HepG2 (cell line): ENCODE measurements at regions not wholly inside any gene's neighbourhood (a gene's known extent, or its start where the extent isn't known, plus 50 kb on each side); places are given as distances from the start of the nearest gene placed in this dataset.

Experiments used
- ATRX ChIP-seq: sonication (generic); formaldehyde crosslinking; IDR thresholded peaks from 2 replicates; pipeline ENCODE4 v1.4.0; 2020; ENCODE audit warnings: missing genetic modification reagents, borderline replicate concordance
- DMAP1 ChIP-seq: IDR thresholded peaks from 2 replicates; pipeline ENCODE4 v1.6.1; 2016
- FOXA3 ChIP-seq: IDR thresholded peaks from 2 replicates; pipeline ENCODE4 v1.6.1; 2016; ENCODE audit warnings: missing genetic modification reagents, missing compliant biosample characterization
- HDAC1 ChIP-seq: sonication (generic); formaldehyde crosslinking; IDR thresholded peaks from 2 replicates; pipeline ENCODE4 v1.5.1; 2020; ENCODE audit warnings: mild to moderate bottlenecking, missing genetic modification reagents
- HES4 ChIP-seq: sonication (generic); formaldehyde crosslinking; IDR thresholded peaks from 2 replicates; pipeline ENCODE4 v1.9.0; 2021; ENCODE audit warnings: mild to moderate bottlenecking, missing genetic modification reagents, borderline replicate concordance
- HNRNPL ChIP-seq: fragments of 200-400 bp; formaldehyde crosslinking; IDR thresholded peaks from 2 replicates; pipeline ENCODE4 v1.6.1; 2017; ENCODE audit warnings: mild to moderate bottlenecking, low read depth, low read length
- HNRNPLL ChIP-seq: fragments of 200-400 bp; formaldehyde crosslinking; IDR thresholded peaks from 2 replicates; pipeline ENCODE4 v1.6.1; 2017; ENCODE audit warnings: mild to moderate bottlenecking, low read depth, low read length; ENCODE audit not compliant: poor library complexity, severe bottlenecking
- KAT7 ChIP-seq: IDR thresholded peaks from 2 replicates; pipeline ENCODE4 v1.6.1; 2018; ENCODE audit warnings: borderline replicate concordance, missing compliant biosample characterization
- KDM6A ChIP-seq: IDR thresholded peaks from 2 replicates; pipeline ENCODE4 v1.6.1; 2016; ENCODE audit warnings: low read depth
- MED1 ChIP-seq: sonication (generic); formaldehyde crosslinking; IDR thresholded peaks from 2 replicates; pipeline ENCODE4 v1.4.0; 2020; ENCODE audit warnings: missing genetic modification reagents
- NONO ChIP-seq, 2 experiments: fragments of 450-650 bp in 1 of 2; sonication (generic) in 1 of 2; formaldehyde crosslinking in 1 of 2; IDR thresholded peaks in 1 of 2; conservative IDR thresholded peaks in 1 of 2; 2 replicates each; pipeline versions ENCODE4 v1.6.1 to v1.8.0; 2017 to 2022; ENCODE audit warnings: mild to moderate bottlenecking in 1 of 2, missing genetic modification reagents in 1 of 2, moderate library complexity in 1 of 2
- PCBP1 ChIP-seq: fragments of 200-400 bp; formaldehyde crosslinking; IDR thresholded peaks from 2 replicates; pipeline ENCODE4 v1.6.1; 2017; ENCODE audit warnings: mild to moderate bottlenecking, low read depth, low read length, borderline replicate concordance
- POLR2AphosphoS5 ChIP-seq: IDR thresholded peaks from 2 replicates; pipeline ENCODE4 v1.6.1; 2012; ENCODE audit warnings: low read depth, low read length
- YEATS4 ChIP-seq: sonication (generic); formaldehyde crosslinking; IDR thresholded peaks from 2 replicates; pipeline ENCODE4 v1.4.0; 2020; ENCODE audit warnings: missing genetic modification reagents, borderline replicate concordance
- ZBTB3 ChIP-seq: sonication (generic); formaldehyde crosslinking; IDR thresholded peaks from 2 replicates; pipeline ENCODE4 v1.4.0; 2020; ENCODE audit warnings: low read depth, mild to moderate bottlenecking, moderate library complexity, missing genetic modification reagents, borderline replicate concordance
- ZBTB33 ChIP-seq: sonication (generic); formaldehyde crosslinking; IDR thresholded peaks from 2 replicates; pipeline ENCODE4 v1.4.0; 2020; ENCODE audit warnings: missing genetic modification reagents
- ZNF251 ChIP-seq: sonication (generic); formaldehyde crosslinking; IDR thresholded peaks from 2 replicates; pipeline ENCODE4 v1.9.0; 2021; ENCODE audit warnings: mild to moderate bottlenecking, missing genetic modification reagents
- ZNF329 ChIP-seq: sonication (generic); formaldehyde crosslinking; IDR thresholded peaks from 2 replicates; pipeline ENCODE4 v1.9.0; 2021; ENCODE audit warnings: low read depth, mild to moderate bottlenecking, missing genetic modification reagents
- ZNF652 ChIP-seq: IDR thresholded peaks from 2 replicates; pipeline ENCODE4 v1.6.1; 2016; ENCODE audit warnings: low read depth, borderline replicate concordance
- ZNF674 ChIP-seq: sonication (generic); formaldehyde crosslinking; IDR thresholded peaks from 2 replicates; pipeline ENCODE4 v1.5.0; 2020; ENCODE audit warnings: low read depth, mild to moderate bottlenecking, missing genetic modification reagents
- ZNF703 ChIP-seq: sonication (generic); formaldehyde crosslinking; IDR thresholded peaks from 2 replicates; pipeline ENCODE4 v1.5.1; 2020; ENCODE audit warnings: missing genetic modification reagents, mild to moderate bottlenecking, moderate library complexity, borderline replicate concordance
- ZNF720 ChIP-seq: sonication (generic); formaldehyde crosslinking; IDR thresholded peaks from 2 replicates; pipeline ENCODE4 v1.4.0; 2020; ENCODE audit warnings: missing genetic modification reagents
- ZNF761 ChIP-seq: sonication (generic); formaldehyde crosslinking; conservative IDR thresholded peaks from 2 replicates; pipeline ENCODE4 v1.4.0; 2020; ENCODE audit warnings: mild to moderate bottlenecking, missing genetic modification reagents
- ZSCAN20 ChIP-seq: sonication (generic); formaldehyde crosslinking; IDR thresholded peaks from 2 replicates; pipeline ENCODE4 v1.4.0; 2020; ENCODE audit warnings: missing genetic modification reagents, mild to moderate bottlenecking, borderline replicate concordance
- ZSCAN21 ChIP-seq: sonication (generic); formaldehyde crosslinking; IDR thresholded peaks from 2 replicates; pipeline ENCODE4 v1.8.0; 2022; ENCODE audit warnings: mild to moderate bottlenecking, missing genetic modification reagents, moderate library complexity, borderline replicate concordance
- TF ChIP-seq, protein P1 (sequence below): sonication (generic); formaldehyde crosslinking; IDR thresholded peaks from 2 replicates; pipeline ENCODE4 v1.4.0; 2020; ENCODE audit warnings: mild to moderate bottlenecking, missing genetic modification reagents
- TF ChIP-seq, protein P2 (sequence below): sonication (generic); formaldehyde crosslinking; IDR thresholded peaks from 2 replicates; pipeline ENCODE4 v1.5.0; 2020; ENCODE audit warnings: missing genetic modification reagents, mild to moderate bottlenecking, borderline replicate concordance

DNA sequence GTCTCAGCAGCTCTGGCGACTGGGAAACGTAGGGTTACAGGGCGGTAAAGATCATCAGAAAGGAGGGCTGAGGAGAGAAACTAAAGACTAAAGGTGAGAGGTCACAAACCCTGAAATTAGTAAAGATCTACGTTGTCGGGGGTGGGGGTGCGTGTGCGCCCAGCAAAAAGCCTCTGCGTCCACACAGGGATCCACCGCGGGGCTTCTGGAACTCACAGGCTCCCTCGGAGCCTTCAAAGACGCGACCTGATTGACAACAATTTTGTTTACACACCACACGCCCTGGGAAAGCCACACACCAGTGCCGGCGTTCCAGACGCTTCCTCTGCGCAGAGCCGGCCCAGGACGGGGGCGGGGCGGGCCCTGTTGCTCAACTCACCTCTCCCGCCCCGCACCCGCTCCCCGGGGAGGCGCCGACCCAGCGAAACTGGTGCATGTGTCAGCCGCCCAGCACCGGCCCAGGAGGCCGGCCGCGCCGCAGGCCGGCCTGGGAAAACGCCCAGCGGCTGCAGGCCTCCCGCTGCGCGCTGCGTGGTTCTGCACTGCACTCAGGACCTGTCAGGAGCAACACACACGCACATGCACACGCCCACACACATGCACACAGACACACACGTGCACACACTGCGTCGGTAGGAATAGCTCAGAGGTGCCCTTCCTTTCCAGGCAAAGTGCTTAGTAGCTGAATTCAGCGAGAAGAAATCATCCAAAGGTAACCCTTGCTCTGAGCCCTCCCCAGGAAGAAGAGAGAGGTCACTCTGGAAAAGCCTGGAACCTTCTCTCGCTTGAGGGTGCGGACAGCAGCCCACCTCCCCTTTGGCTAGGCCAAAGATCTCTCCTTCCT lies 57.2 kb upstream of the ARID1B start (continued):
- TF ChIP-seq YEATS4 (peak; percentile 89; the same call in 1 of the 2 replicates), ZNF720 (CRISPR knock-in tag) (no peak), FOXA3 (CRISPR knock-in tag) (peak; percentile 92), ZSCAN21 (CRISPR knock-in tag) (peak; percentile 79; the same call in 1 of the 2 replicates), ZBTB33 (CRISPR knock-in tag) (peak; percentile 63; the same call in 1 of the 2 replicates), KAT7 (CRISPR knock-in tag) (peak; percentile 79; the same call in 1 of the 2 replicates), POLR2AphosphoS5 (no peak), DMAP1 (CRISPR knock-in tag) (peak; percentile 91), ZNF761 (CRISPR knock-in tag) (peak; percentile 95; the same call in 1 of the 2 replicates), ZNF329 (CRISPR knock-in tag) (peak; percentile 41; the same call in 1 of the 2 replicates), ZBTB3 (CRISPR knock-in tag) (peak; percentile 83; the same call in 1 of the 2 replicates), ZNF652 (peak; percentile 55; the same call in 1 of the 2 replicates), HNRNPLL (peak; percentile 87), ZNF251 (CRISPR knock-in tag) (0 out of 2 replicates have a peak, but pooled peaks have one; percentile 76), ZNF674 (CRISPR knock-in tag) (peak; percentile 91; the same call in 1 of the 2 replicates), ZSCAN20 (CRISPR knock-in tag) (peak; percentile 88), ATRX (CRISPR knock-in tag) (no peak), HES4 (peak; percentile 74; the same call in 1 of the 2 replicates), PCBP1 (no peak), HDAC1 (peak; percentile 86), NONO (IDR thresholded peaks at IDR 0.05) (no peak), NONO (CRISPR knock-in tag; conservative IDR thresholded peaks at IDR 0.05) (peak; percentile 72; the same call in 1 of the 2 replicates), ZNF703 (CRISPR knock-in tag) (peak; percentile 94; the same call in 1 of the 2 replicates), KDM6A (CRISPR knock-in tag) (peak; percentile 28; the same call in 1 of the 2 replicates), HNRNPL (0 out of 2 replicates have a peak, but pooled peaks have one; percentile 39), MED1 (peak; percentile 76)
- TF ChIP-seq, protein P1, sequence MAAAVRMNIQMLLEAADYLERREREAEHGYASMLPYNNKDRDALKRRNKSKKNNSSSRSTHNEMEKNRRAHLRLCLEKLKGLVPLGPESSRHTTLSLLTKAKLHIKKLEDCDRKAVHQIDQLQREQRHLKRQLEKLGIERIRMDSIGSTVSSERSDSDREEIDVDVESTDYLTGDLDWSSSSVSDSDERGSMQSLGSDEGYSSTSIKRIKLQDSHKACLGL (CRISPR knock-in tag), result peak; percentile 76; the same call in 1 of the 2 replicates
- TF ChIP-seq, protein P2, sequence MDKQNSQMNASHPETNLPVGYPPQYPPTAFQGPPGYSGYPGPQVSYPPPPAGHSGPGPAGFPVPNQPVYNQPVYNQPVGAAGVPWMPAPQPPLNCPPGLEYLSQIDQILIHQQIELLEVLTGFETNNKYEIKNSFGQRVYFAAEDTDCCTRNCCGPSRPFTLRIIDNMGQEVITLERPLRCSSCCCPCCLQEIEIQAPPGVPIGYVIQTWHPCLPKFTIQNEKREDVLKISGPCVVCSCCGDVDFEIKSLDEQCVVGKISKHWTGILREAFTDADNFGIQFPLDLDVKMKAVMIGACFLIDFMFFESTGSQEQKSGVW (CRISPR knock-in tag), result peak; percentile 69; the same call in 1 of the 2 replicates
